ENCODE measurements at regions not wholly inside any gene's neighbourhood (a gene's known extent, or its start where the extent isn't known, plus 50 kb on each side); places are given as distances from the start of the nearest gene placed in this dataset.
A peak's percentile ranks its signal among the peaks of the same experiment; 100 is the strongest.

GRCh38 chr2:222780051-222780450, 80.8 kb upstream of the ACSL3 start:
- DNase-seq (no peak), ATAC-seq (no peak)
- no peaks in the 10 kb centered on the region for H3K36me3 Mint-ChIP-seq (ENCODE audit: low read depth)
- H3K27ac Mint-ChIP-seq, result no peak overlapping the region
- intact Hi-C loops (cut with DNase I, micrococcal nuclease), result no loop called here
- H3K4me1 Mint-ChIP-seq, result no peaks in the 10 kb centered on the region
- ChIA-PET POLR2A (no interaction called here), CTCF (interaction anchor here (0.9 kb wide), 1 partner anchor 19 kb away, joined by 3 read pairs; no protein-coding TSS in a partner anchor)
- H3K9me3 Mint-ChIP-seq (ENCODE audit: low read depth), result no peaks in the 10 kb centered on the region
- peaks cover 8% of the 10 kb centered on the region for H3K27me3 Mint-ChIP-seq
- H3K4me3 Mint-ChIP-seq, result no peak overlapping the region

DNA sequence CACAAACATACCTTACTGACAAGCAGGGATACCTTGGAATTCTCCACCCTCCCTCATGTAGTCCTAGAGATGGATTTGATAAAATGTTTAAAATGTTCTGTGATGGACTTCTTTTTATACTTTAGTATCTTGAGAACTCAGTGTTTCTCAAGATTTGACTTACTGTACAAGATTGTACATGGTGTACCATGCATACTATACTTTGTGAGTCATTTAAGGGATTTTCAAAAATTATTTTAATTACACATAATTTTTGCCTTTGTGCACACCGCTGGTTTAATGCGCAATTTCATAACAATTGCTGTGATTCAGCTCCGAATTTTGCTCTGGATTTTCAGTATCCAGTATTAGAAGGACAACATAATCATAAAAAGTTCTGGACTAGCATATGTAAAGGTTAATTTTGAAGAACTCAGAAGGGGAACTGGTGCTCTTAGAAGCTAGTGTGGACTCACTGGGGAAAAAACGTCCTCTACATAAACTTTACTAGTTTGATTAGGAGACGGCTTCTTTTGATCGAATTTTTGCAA, 78.6 kb upstream of the ACSL3 start:
- Mint-ChIP-seq H3K27me3 (peaks cover 4% of the 10 kb centered on the region), H3K4me1 (no peaks in the 10 kb centered on the region)
- intact Hi-C loops (cut with DNase I, micrococcal nuclease), result no loop called here

GRCh38 chr2:222783592-222783991, 77.2 kb upstream of the ACSL3 start:
- POLR2A ChIA-PET, result interaction anchor here (0.5 kb wide), 1 partner anchor 44 kb away, joined by 3 read pairs; no protein-coding TSS in a partner anchor

More for the DNA sequence above, 78.6 kb upstream of the ACSL3 start:
- POLR2A ChIA-PET, result no interaction called here
- H3K36me3 Mint-ChIP-seq (ENCODE audit: low read depth), result no peaks in the 10 kb centered on the region
- CTCF ChIA-PET, result no interaction called here
- no peak overlapping the region for H3K27ac Mint-ChIP-seq
- no peak overlapping the region for H3K4me3 Mint-ChIP-seq
- ATAC-seq (no peak), DNase-seq (no peak)
- H3K9me3 Mint-ChIP-seq (ENCODE audit: low read depth), result no peaks in the 10 kb centered on the region

DNA sequence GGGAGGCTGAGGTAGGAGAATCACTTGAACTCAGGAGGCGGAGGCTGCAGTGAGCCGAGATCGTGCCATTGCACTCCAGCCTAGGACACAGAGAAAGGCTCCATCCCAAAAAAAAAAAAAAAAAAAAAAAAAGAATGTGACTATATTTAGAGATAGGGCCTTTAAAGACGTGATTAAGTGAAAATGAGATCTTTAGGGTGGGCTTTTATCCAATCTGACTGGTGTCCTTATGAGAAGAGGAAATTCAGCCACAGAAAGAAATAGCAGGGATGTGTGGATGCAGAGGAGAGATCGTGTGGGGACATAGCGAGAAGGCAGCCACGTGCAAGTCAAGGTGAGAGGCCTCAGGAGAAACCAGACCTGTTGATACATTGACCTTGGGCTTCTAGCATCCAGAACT, 69.9 kb upstream of the ACSL3 start:
- peaks cover 16% of the 10 kb centered on the region for H3K4me1 Mint-ChIP-seq
- H3K27me3 Mint-ChIP-seq, result no peaks in the 10 kb centered on the region
- CTCF ChIA-PET, result no interaction called here
- H3K4me3 Mint-ChIP-seq, result no peak overlapping the region
- POLR2A ChIA-PET, result interaction anchor here (0.7 kb wide), 1 partner anchor 28 kb away, joined by 5 read pairs; no protein-coding TSS in a partner anchor
- intact Hi-C loops (cut with DNase I, micrococcal nuclease), result no loop called here
- no peaks in the 10 kb centered on the region for H3K36me3 Mint-ChIP-seq (ENCODE audit: low read depth)
- H3K9me3 Mint-ChIP-seq (ENCODE audit: low read depth), result no peaks in the 10 kb centered on the region
- DNase-seq, result no peak
- H3K27ac Mint-ChIP-seq, result peak overlapping the region; percentile 68
- no peak for ATAC-seq

More at GRCh38 chr2:222783592-222783991, 77.2 kb upstream of the ACSL3 start:
- ATAC-seq (no peak), DNase-seq (no peak)
- Mint-ChIP-seq H3K27me3 (peaks cover 4% of the 10 kb centered on the region), H3K27ac (no peak overlapping the region), H3K9me3 (ENCODE audit: low read depth) (no peaks in the 10 kb centered on the region), H3K36me3 (ENCODE audit: low read depth) (no peaks in the 10 kb centered on the region), H3K4me1 (peaks cover 3% of the 10 kb centered on the region), H3K4me3 (no peak overlapping the region)
- CTCF ChIA-PET, result interaction anchor here (1.1 kb wide), 1 partner anchor 93 kb away, joined by 4 read pairs; no protein-coding TSS in a partner anchor
- intact Hi-C loops (cut with DNase I, micrococcal nuclease), result no loop called here

GRCh38 chr2:222792001-222792611, 68.7 kb upstream of the ACSL3 start:
- DNase-seq, result no peak
- no peaks in the 10 kb centered on the region for H3K27me3 Mint-ChIP-seq
- H3K36me3 Mint-ChIP-seq (ENCODE audit: low read depth), result no peaks in the 10 kb centered on the region
- intact Hi-C loops (cut with DNase I, micrococcal nuclease), result no loop called here
- H3K27ac Mint-ChIP-seq, result no peak overlapping the region
- ChIA-PET POLR2A (no interaction called here), CTCF (no interaction called here)
- peaks cover 16% of the 10 kb centered on the region for H3K4me1 Mint-ChIP-seq
- H3K9me3 Mint-ChIP-seq (ENCODE audit: low read depth), result no peaks in the 10 kb centered on the region
- ATAC-seq, result no peak
- no peak overlapping the region for H3K4me3 Mint-ChIP-seq

DNA sequence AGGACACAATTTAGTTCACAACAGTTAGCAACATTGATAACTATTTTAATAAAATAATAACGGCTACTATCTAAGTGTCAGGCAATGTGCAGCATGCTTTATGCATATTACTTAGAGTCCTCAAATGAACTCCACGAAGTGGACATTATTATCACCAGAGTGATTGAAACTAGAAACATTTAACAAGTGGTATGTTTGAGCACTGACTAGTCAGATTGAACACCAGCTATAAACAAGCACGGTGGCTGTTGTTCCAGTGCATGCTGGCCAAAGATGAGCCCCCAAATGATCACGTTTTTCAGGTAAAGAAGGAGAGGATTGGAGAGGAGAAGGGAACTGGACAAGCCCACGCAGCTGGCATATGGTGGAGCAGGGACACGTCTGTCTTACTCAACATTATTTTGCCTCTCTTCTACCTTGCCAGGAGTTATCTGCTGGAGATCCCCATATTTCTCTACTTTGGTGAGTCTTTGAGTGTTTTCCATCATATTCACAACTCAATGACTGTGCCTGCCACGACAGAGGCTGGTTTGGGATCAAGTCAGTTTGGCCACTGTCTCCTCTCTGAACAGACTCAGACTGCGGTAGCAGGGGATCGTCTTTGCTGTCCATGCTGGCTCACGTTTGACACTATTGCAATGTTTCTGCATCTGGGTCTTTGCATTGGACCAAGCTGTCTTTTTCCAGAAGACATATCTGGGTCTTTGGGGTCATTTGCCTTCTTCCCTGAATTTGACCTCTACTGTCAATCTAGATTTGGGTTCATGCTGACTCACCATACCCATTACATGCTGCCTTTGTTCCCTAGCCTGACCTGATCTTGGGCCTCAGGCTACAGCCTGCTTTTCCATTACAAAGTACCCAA, 66.0 kb upstream of the ACSL3 start:
- intact Hi-C loops (cut with DNase I, micrococcal nuclease), result no loop called here

DNA sequence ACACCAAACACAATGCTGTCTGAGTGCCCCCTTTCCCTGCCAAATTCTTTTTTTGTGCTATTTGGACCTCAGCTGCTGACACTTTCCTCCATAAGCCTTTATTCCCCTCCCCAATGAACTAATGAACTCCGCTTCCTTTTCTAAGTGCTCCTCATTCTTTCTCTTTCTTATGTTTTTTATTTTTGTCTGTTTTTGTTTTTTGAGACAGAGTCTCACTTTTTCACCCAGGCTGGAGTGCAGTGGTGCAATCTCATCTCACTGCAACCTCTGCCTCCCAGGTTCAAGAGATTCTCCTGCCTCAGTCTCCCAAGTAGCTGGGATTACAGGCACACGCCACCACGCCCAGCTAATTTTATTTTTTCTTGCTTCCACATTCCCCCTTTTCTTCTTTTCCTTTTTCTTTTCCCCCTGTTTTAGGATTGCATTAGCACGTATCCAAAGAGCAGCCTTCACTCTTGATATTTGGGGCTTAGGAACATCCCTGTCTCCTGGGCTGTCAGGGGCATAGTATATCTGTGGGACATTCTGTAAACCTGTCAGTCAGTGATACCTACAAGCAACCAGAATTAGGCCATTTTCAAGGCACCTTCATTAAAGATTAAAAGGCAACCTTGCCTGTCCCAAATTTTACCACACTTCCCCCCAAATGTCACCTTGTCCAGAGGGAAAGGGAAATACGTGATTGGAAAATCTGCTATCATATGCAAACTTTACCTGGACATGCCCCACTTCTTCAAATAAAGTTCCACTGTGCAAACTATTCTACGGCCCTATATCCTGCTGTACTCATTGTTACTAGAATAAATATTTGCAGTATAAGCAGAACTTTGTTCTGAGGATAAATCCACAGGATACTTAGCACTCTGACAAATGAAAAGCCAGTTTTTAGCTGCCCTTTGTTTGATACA, 65.1 kb upstream of the ACSL3 start:
- ATAC-seq (no peak), DNase-seq (no peak)
- no peaks in the 10 kb centered on the region for H3K9me3 Mint-ChIP-seq (ENCODE audit: low read depth)
- H3K4me3 Mint-ChIP-seq, result no peak overlapping the region
- intact Hi-C loops (cut with DNase I, micrococcal nuclease), result loop anchor here in 1 of 2 experiments (2.0 kb wide), 1 partner anchor 107 kb away; no protein-coding TSS in a partner anchor
- ChIA-PET CTCF (interaction anchor here (0.8 to 2.8 kb wide), 2 partner anchors 17 to 119 kb away, joined by 4 to 11 read pairs; no protein-coding TSS in a partner anchor), POLR2A (no interaction called here)
- no peak overlapping the region for H3K27ac Mint-ChIP-seq
- no peaks in the 10 kb centered on the region for H3K27me3 Mint-ChIP-seq
- H3K36me3 Mint-ChIP-seq (ENCODE audit: low read depth), result no peaks in the 10 kb centered on the region
- no peaks in the 10 kb centered on the region for H3K4me1 Mint-ChIP-seq

More for the DNA sequence above, 66.0 kb upstream of the ACSL3 start:
- peaks cover 2% of the 10 kb centered on the region for H3K4me1 Mint-ChIP-seq
- ChIA-PET POLR2A (no interaction called here), CTCF (interaction anchor here (0.6 to 0.8 kb wide), 2 partner anchors 19 to 118 kb away, joined by 4 read pairs; no protein-coding TSS in a partner anchor)
- no peak overlapping the region for H3K4me3 Mint-ChIP-seq
- no peak overlapping the region for H3K27ac Mint-ChIP-seq
- H3K36me3 Mint-ChIP-seq (ENCODE audit: low read depth), result no peaks in the 10 kb centered on the region
- ATAC-seq (no peak), DNase-seq (no peak)
- H3K27me3 Mint-ChIP-seq, result no peaks in the 10 kb centered on the region
- H3K9me3 Mint-ChIP-seq (ENCODE audit: low read depth), result no peaks in the 10 kb centered on the region

GRCh38 chr2:222796413-222797103, 64.3 kb upstream of the ACSL3 start:
- no peak overlapping the region for H3K27ac Mint-ChIP-seq
- POLR2A ChIA-PET, result no interaction called here
- DNase-seq (no peak), ATAC-seq (no peak)
- CTCF ChIA-PET, result interaction anchor here (0.6 to 2.8 kb wide), 10 partner anchors 11 to 108 kb away, joined by 3 to 11 read pairs (median 4); no protein-coding TSS in a partner anchor
- no peaks in the 10 kb centered on the region for H3K36me3 Mint-ChIP-seq (ENCODE audit: low read depth)
- H3K4me3 Mint-ChIP-seq, result no peak overlapping the region
- no peaks in the 10 kb centered on the region for H3K4me1 Mint-ChIP-seq
- intact Hi-C loops (cut with DNase I, micrococcal nuclease), result loop anchor here (1.0 to 2.0 kb wide), 2 partner anchors 106 to 107 kb away; no protein-coding TSS in a partner anchor
- no peaks in the 10 kb centered on the region for H3K27me3 Mint-ChIP-seq
- no peaks in the 10 kb centered on the region for H3K9me3 Mint-ChIP-seq (ENCODE audit: low read depth)

DNA sequence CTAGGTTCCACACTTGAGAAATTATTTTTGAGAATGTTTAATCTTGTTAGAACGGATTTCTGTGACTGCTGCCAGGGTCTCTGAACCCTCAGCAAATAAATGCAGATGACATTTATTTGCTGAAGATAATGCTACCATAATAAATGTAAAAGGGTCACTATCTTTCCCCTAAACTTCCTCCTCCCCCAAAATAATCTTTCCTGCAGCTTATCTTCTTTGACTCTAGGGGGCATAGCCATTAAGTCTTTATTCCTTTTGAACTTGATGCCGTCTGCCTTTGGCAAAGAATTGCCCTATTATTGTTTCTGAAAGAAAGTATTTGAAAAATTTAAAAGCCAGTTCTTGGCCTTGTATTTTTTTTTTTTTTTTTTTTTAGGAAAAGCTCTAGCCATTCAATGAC, 63.6 kb upstream of the ACSL3 start:
- DNase-seq (no peak), ATAC-seq (peak; percentile 37)
- H3K36me3 Mint-ChIP-seq (ENCODE audit: low read depth), result no peaks in the 10 kb centered on the region
- POLR2A ChIA-PET, result no interaction called here
- H3K4me1 Mint-ChIP-seq, result no peaks in the 10 kb centered on the region
- intact Hi-C loops (cut with DNase I, micrococcal nuclease), result loop anchor here (1.0 to 2.0 kb wide), 2 partner anchors 106 kb away; no protein-coding TSS in a partner anchor
- no peaks in the 10 kb centered on the region for H3K9me3 Mint-ChIP-seq (ENCODE audit: low read depth)
- H3K27ac Mint-ChIP-seq, result no peak overlapping the region
- H3K27me3 Mint-ChIP-seq, result no peaks in the 10 kb centered on the region
- no peak overlapping the region for H3K4me3 Mint-ChIP-seq
- CTCF ChIA-PET, result interaction anchor here (0.7 to 2.8 kb wide), 11 partner anchors 13 to 108 kb away, joined by 3 to 11 read pairs (median 4); no protein-coding TSS in a partner anchor

DNA sequence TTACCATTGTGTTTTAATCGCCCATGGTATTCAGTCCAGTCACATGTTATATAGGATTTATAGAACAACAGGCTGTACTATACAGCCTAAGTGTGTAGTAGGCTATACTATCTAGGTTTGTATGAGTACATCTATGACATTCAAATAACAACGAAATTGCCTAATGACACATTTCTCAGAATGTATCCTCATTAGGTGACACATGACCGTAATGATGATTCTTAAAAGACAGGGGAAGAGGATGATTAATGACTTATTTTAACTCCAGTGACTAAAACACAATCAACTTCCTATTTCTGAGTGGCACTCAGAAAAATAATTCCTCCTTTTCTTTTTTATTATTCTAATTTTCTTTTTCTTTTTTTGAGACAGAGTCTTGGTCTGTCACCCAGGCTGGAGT, 63.0 kb upstream of the ACSL3 start:
- Mint-ChIP-seq H3K27ac (no peak overlapping the region), H3K4me3 (no peak overlapping the region), H3K9me3 (ENCODE audit: low read depth) (no peaks in the 10 kb centered on the region), H3K27me3 (no peaks in the 10 kb centered on the region), H3K36me3 (ENCODE audit: low read depth) (no peaks in the 10 kb centered on the region), H3K4me1 (no peaks in the 10 kb centered on the region)
- peak; percentile 88 for ATAC-seq
- DNase-seq, result no peak
- intact Hi-C loops (cut with DNase I, micrococcal nuclease), result loop anchor here (1.0 to 2.0 kb wide), 2 partner anchors 105 kb away; no protein-coding TSS in a partner anchor
- ChIA-PET CTCF (interaction anchor here (0.7 to 2.8 kb wide), 7 partner anchors 13 to 107 kb away, joined by 3 to 11 read pairs (median 3); no protein-coding TSS in a partner anchor), POLR2A (no interaction called here)
